ENCODE measurements at regions not wholly inside any gene's neighbourhood (a gene's known extent, or its start where the extent isn't known, plus 50 kb on each side); places are given as distances from the start of the nearest gene placed in this dataset.

GRCh38 chr10:52679117-52679516 is 93.5 kb downstream of the MBL2 start:
- no peaks in the 10 kb centered on the region for H3K27me3 Mint-ChIP-seq (ENCODE audit: low read depth, poor library complexity)
- peaks cover 4% of the 10 kb centered on the region for H3K4me1 Mint-ChIP-seq
- H3K36me3 Mint-ChIP-seq (ENCODE audit: low read depth): no peaks in the 10 kb centered on the region
- no peak overlapping the region for H3K27ac Mint-ChIP-seq
- H3K9me3 Mint-ChIP-seq: peaks cover 3% of the 10 kb centered on the region
- no peak for DNase-seq
- H3K4me3 Mint-ChIP-seq: no peak overlapping the region
- no peak for TF ChIP-seq CTCF (IDR thresholded peaks at IDR 0.05)

GRCh38 chr10:52682766-52683165 is 89.8 kb downstream of the MBL2 start:
- Mint-ChIP-seq H3K36me3 (ENCODE audit: low read depth) (no peaks in the 10 kb centered on the region), H3K9me3 (peaks cover 4% of the 10 kb centered on the region), H3K4me1 (peaks cover 4% of the 10 kb centered on the region), H3K27ac (no peak overlapping the region), H3K27me3 (ENCODE audit: low read depth, poor library complexity) (no peaks in the 10 kb centered on the region), H3K4me3 (no peak overlapping the region)
- TF ChIP-seq CTCF (IDR thresholded peaks at IDR 0.05): no peak
- DNase-seq: no peak

GRCh38 chr10:52683776-52684175 is 88.8 kb downstream of the MBL2 start:
- no peak for DNase-seq
- H3K27me3 Mint-ChIP-seq (ENCODE audit: low read depth, poor library complexity): no peaks in the 10 kb centered on the region
- no peaks in the 10 kb centered on the region for H3K36me3 Mint-ChIP-seq (ENCODE audit: low read depth)
- TF ChIP-seq CTCF (IDR thresholded peaks at IDR 0.05): no peak
- H3K4me3 Mint-ChIP-seq: no peak overlapping the region
- peaks cover 4% of the 10 kb centered on the region for H3K4me1 Mint-ChIP-seq
- peaks cover 4% of the 10 kb centered on the region for H3K9me3 Mint-ChIP-seq
- H3K27ac Mint-ChIP-seq: no peak overlapping the region

GRCh38 chr10:52688899-52689298 is 83.7 kb downstream of the MBL2 start:
- no peaks in the 10 kb centered on the region for H3K27me3 Mint-ChIP-seq (ENCODE audit: low read depth, poor library complexity)
- H3K4me3 Mint-ChIP-seq: no peak overlapping the region
- no peak overlapping the region for H3K27ac Mint-ChIP-seq
- H3K36me3 Mint-ChIP-seq (ENCODE audit: low read depth): no peaks in the 10 kb centered on the region
- TF ChIP-seq CTCF (IDR thresholded peaks at IDR 0.05): no peak
- no peak for DNase-seq
- peaks cover 3% of the 10 kb centered on the region for H3K9me3 Mint-ChIP-seq
- no peaks in the 10 kb centered on the region for H3K4me1 Mint-ChIP-seq

- no peaks in the 10 kb centered on the region for H3K27me3 Mint-ChIP-seq (ENCODE audit: low read depth, poor library complexity)
- no peaks in the 10 kb centered on the region for H3K4me1 Mint-ChIP-seq
- no peak overlapping the region for H3K4me3 Mint-ChIP-seq
- no peak for TF ChIP-seq CTCF (IDR thresholded peaks at IDR 0.05)
- DNase-seq: no peak
- no peaks in the 10 kb centered on the region for H3K36me3 Mint-ChIP-seq (ENCODE audit: low read depth)
- no peak overlapping the region for H3K27ac Mint-ChIP-seq
- H3K9me3 Mint-ChIP-seq: no peaks in the 10 kb centered on the region
These were observed 76.4 kb downstream of the MBL2 start for GRCh38 chr10:52696232-52696631.

GRCh38 chr10:52701647-52702046 is 70.9 kb downstream of the MBL2 start:
- no peak overlapping the region for H3K4me3 Mint-ChIP-seq
- DNase-seq: no peak
- no peaks in the 10 kb centered on the region for H3K27me3 Mint-ChIP-seq (ENCODE audit: low read depth, poor library complexity)
- no peak for TF ChIP-seq CTCF (IDR thresholded peaks at IDR 0.05)
- peaks cover 4% of the 10 kb centered on the region for H3K4me1 Mint-ChIP-seq
- no peaks in the 10 kb centered on the region for H3K9me3 Mint-ChIP-seq
- H3K36me3 Mint-ChIP-seq (ENCODE audit: low read depth): no peaks in the 10 kb centered on the region
- H3K27ac Mint-ChIP-seq: no peak overlapping the region

Data from nephron progenitor cell (in vitro differentiated cells).